Psoas muscle (tissue), 7 donors: ENCODE measurements at regions not wholly inside any gene's neighbourhood (a gene's known extent, or its start where the extent isn't known, plus 50 kb on each side); places are given as distances from the start of the nearest gene placed in this dataset.

Experiments
- ATAC-seq, 4 donors: fragments of 200-7000 bp; cut with Tn5 transposase; one replicate each; pipeline ENCODE4 v1.9.1; 2020; ENCODE audit warnings: moderate library complexity in 3 of 4, mild to moderate bottlenecking in 2 of 4
- DNase-seq, 2 donors: peaks; one replicate each; pipeline ENCODE4 v3.0.0-alpha.2; 2020
- H3K27ac ChIP-seq: fragments of 200-600 bp; one replicate; pipeline ENCODE4 v1.8.0; 2022
- H3K27me3 ChIP-seq, 3 donors: fragments of 200-600 bp in 1 of 3; one replicate each; pipeline versions ENCODE4 v1.6.1 to v1.8.0; 2013 to 2022; ENCODE audit warnings: low read length in 2 of 3, mild to moderate bottlenecking in 2 of 3, moderate library complexity in 1 of 3; ENCODE audit not compliant: insufficient read depth in 3 of 3
- H3K36me3 ChIP-seq, 2 donors: fragments of 200-600 bp in 1 of 2; one replicate each; pipeline versions ENCODE4 v1.6.1 to v1.8.0; 2013 to 2022; ENCODE audit warnings: low read depth in 1 of 2, mild to moderate bottlenecking in 1 of 2, moderate library complexity in 1 of 2; ENCODE audit not compliant: insufficient read depth in 1 of 2
- H3K4me1 ChIP-seq: fragments of 200-600 bp; one replicate; pipeline ENCODE4 v1.8.0; 2022
- H3K4me3 ChIP-seq: fragments of 200-600 bp; one replicate; pipeline ENCODE4 v1.8.0; 2022; ENCODE audit warnings: mild to moderate bottlenecking
- H3K9me3 ChIP-seq: fragments of 200-600 bp; one replicate; pipeline ENCODE4 v1.8.0; 2022
- CTCF ChIP-seq: fragments of 200-600 bp; IDR thresholded peaks from one replicate; pipeline ENCODE4 v1.8.0; 2022; ENCODE audit warnings: antibody characterized with exemption
- WGBS, 3 donors: extraction: QIAGEN DNeasy Blood & Tissue Kit; methylation state at CpG; one replicate each; pipeline versions ENCODE4 v1.1.6 to v1.1.7; 2013; 5-methylcytosine and 5-hydroxymethylcytosine counted together
- intact Hi-C, 2 donors: fragments of 100-400 bp; cut with DNase I; formaldehyde crosslinking; loops; one replicate each; pipeline versions ENCODE4 v1.11.0 to v1.14.2; 2022
- donor health status: healthy with polysubstance abuse.
- donor health status: DM: no; HTN: no; CAD: no; lungs with moderate emphysema.
- donor health status: Bipolar disorder and iron deficiency.
- donor health status: healthy.
- donor health status: DM: yes; HTN: yes; CAD: no.
- donor health status: DM: no; HTN: no; CAD: no.
- donor health status: DM: yes; HTN: yes; CAD: no.

- H3K4me1 ChIP-seq: no peaks in the 10 kb centered on the region
- H3K9me3 ChIP-seq: no peaks in the 10 kb centered on the region
- DNase-seq (no peak), ATAC-seq (no peak)
- TF ChIP-seq CTCF: no peak
- H3K36me3 ChIP-seq: no peaks in the 10 kb centered on the region
- no peak overlapping the region for H3K4me3 ChIP-seq
- intact Hi-C loops: no loop called here
- H3K27me3 ChIP-seq: no peaks in the 10 kb centered on the region
- WGBS, 3 donors: 63 to 70% (median 64%) methylated on average over 6 of the region's 6 CpGs
- H3K27ac ChIP-seq: no peak overlapping the region
Observed at GRCh38 chr3:72328755-72329277, 519.4 kb downstream of the SHQ1 start.

- no peak overlapping the region for H3K4me3 ChIP-seq
- no peak for DNase-seq
- no peaks in the 10 kb centered on the region for H3K4me1 ChIP-seq
- H3K27me3 ChIP-seq: no peaks in the 10 kb centered on the region
- no peak for ATAC-seq
- no peak overlapping the region for H3K27ac ChIP-seq
- 95 to 98% (median 98%) methylated on average over 5 of the region's 5 CpGs for WGBS, 3 donors
- no peak for TF ChIP-seq CTCF
- no peaks in the 10 kb centered on the region for H3K9me3 ChIP-seq
- H3K36me3 ChIP-seq: no peaks in the 10 kb centered on the region
- intact Hi-C loops: no loop called here
Observed at GRCh38 chr3:72327008-72327407, 521.2 kb downstream of the SHQ1 start.

- Histone ChIP-seq H3K36me3 (no peaks in the 10 kb centered on the region), H3K27ac (no peak overlapping the region), H3K27me3 (no peaks in the 10 kb centered on the region), H3K4me3 (no peak overlapping the region), H3K9me3 (no peaks in the 10 kb centered on the region), H3K4me1 (no peaks in the 10 kb centered on the region)
- no peak for TF ChIP-seq CTCF
- intact Hi-C loops: no loop called here
- 84 to 89% (median 87%) methylated on average over 3 of the region's 3 CpGs for WGBS, 3 donors
- ATAC-seq (no peak), DNase-seq (no peak)
Observed at GRCh38 chr3:72324253-72324811, 523.9 kb downstream of the SHQ1 start.

- no peaks in the 10 kb centered on the region for H3K27me3 ChIP-seq
- H3K9me3 ChIP-seq: no peaks in the 10 kb centered on the region
- no peak for TF ChIP-seq CTCF
- H3K4me1 ChIP-seq: peaks cover 4% of the 10 kb centered on the region
- no peak for ATAC-seq
- 92 to 93% (median 92%) methylated on average over 6 of the region's 6 CpGs for WGBS, 3 donors
- H3K27ac ChIP-seq: no peak overlapping the region
- no peak overlapping the region for H3K4me3 ChIP-seq
- no peak for DNase-seq
- intact Hi-C loops: no loop called here
- no peaks in the 10 kb centered on the region for H3K36me3 ChIP-seq
Observed at GRCh38 chr3:72323773-72324172, 524.5 kb downstream of the SHQ1 start.
